Caco-2 (cell line): ENCODE measurements at regions not wholly inside any gene's neighbourhood (a gene's known extent, or its start where the extent isn't known, plus 50 kb on each side); places are given as distances from the start of the nearest gene placed in this dataset.

Experiments
- BruUV-seq: library from RNA; stranded (reverse); fragments of 400-500 nt; replicated peaks from 2 replicates; lab custom pipeline; 2021; lab: Mats Ljungman, UMichigan
- CTCF ChIA-PET: fragments of 300-600 bp; sonication (Branson Sonifier 250); formaldehyde crosslinking; loops from one replicate; lab custom pipeline; 2022; ENCODE audit warnings: antibody characterized with exemption; lab: Charles Lee
- POLR2A ChIA-PET: fragments of 300-600 bp; sonication (Branson Sonifier 250); formaldehyde crosslinking; loops from one replicate; lab custom pipeline; 2022; ENCODE audit warnings: antibody characterized with exemption; lab: Charles Lee
- DNase-seq, 2 experiments: peaks; one replicate each; pipeline versions ENCODE4 v3.0.0 to v3.0.0-alpha.2; 2020 to 2022
- H3K27me3 ChIP-seq: replicated peaks from 2 replicates; pipeline ENCODE4 v1.6.0; 2011; ENCODE audit warnings: low read length; ENCODE audit not compliant: control insufficient read depth, insufficient read depth
- H3K36me3 ChIP-seq: 2 replicates; pipeline ENCODE4 v1.5.1; 2011; ENCODE audit warnings: low read length; ENCODE audit not compliant: control insufficient read depth, insufficient read depth
- H3K4me1 ChIP-seq: fragments of 250-450 bp; sonication (Bioruptor Pico); 2 replicates; pipeline ENCODE4 v1.5.1; 2020; ENCODE audit warnings: mild to moderate bottlenecking
- H3K4me3 ChIP-seq: 2 replicates; pipeline ENCODE4 v1.5.1; 2011; ENCODE audit warnings: low read depth, mild to moderate bottlenecking, control low read depth, low read length
- H3K9me3 ChIP-seq: fragments of 250-450 bp; sonication (Bioruptor Pico); 2 replicates; pipeline ENCODE4 v1.5.1; 2020; ENCODE audit warnings: mild to moderate bottlenecking, moderate library complexity
- H3K27ac Mint-ChIP-seq: one replicate; pipeline ENCODE4 v1.8.0; 2022; ENCODE audit warnings: mixed read lengths; ENCODE audit not compliant: unreplicated experiment
- H3K27me3 Mint-ChIP-seq: one replicate; pipeline ENCODE4 v1.8.0; 2022; ENCODE audit warnings: mixed read lengths; ENCODE audit not compliant: insufficient read depth, unreplicated experiment
- H3K36me3 Mint-ChIP-seq: one replicate; pipeline ENCODE4 v1.8.0; 2022; ENCODE audit warnings: mild to moderate bottlenecking, mixed read lengths; ENCODE audit not compliant: insufficient read depth, unreplicated experiment
- H3K4me1 Mint-ChIP-seq: one replicate; pipeline ENCODE4 v1.8.0; 2022; ENCODE audit warnings: low read depth, mixed read lengths; ENCODE audit not compliant: unreplicated experiment
- H3K4me3 Mint-ChIP-seq: one replicate; pipeline ENCODE4 v1.8.0; 2022; ENCODE audit warnings: mild to moderate bottlenecking, moderate library complexity, mixed read lengths; ENCODE audit not compliant: unreplicated experiment
- H3K9me3 Mint-ChIP-seq: one replicate; pipeline ENCODE4 v1.8.0; 2022; ENCODE audit warnings: mixed read lengths; ENCODE audit not compliant: unreplicated experiment
- CTCF ChIP-seq, 2 experiments: fragments of 200-600 bp in 1 of 2; IDR thresholded peaks; 1 replicate in 1 of 2; 2 replicates in 1 of 2; pipeline versions ENCODE4 v1.5.1 to v1.8.0; 2011 to 2022; ENCODE audit warnings: antibody characterized with exemption in 1 of 2, control low read depth in 1 of 2, inconsistent platforms in 1 of 2, low read depth in 1 of 2, low read length in 1 of 2, mild to moderate bottlenecking in 1 of 2, moderate library complexity in 1 of 2; ENCODE audit not compliant: insufficient read depth in 1 of 2, severe bottlenecking in 1 of 2, unreplicated experiment in 1 of 2
- intact Hi-C: fragments of 100-400 bp; cut with micrococcal nuclease; formaldehyde crosslinking; loops from one replicate; pipeline ENCODE4 v1.10.0; 2022; ENCODE audit not compliant: unreplicated experiment

GRCh38 chr1:38724160-38725131 is 135.1 kb downstream of the RRAGC start:
- no peaks in the 10 kb centered on the region for H3K27me3 ChIP-seq
- no peak overlapping the region for H3K4me3 Mint-ChIP-seq
- CTCF ChIA-PET: no interaction called here

GRCh38 chr1:38721816-38722215 is 137.8 kb downstream of the RRAGC start:
- no peak overlapping the region for H3K4me3 ChIP-seq
- H3K27ac Mint-ChIP-seq: no peak overlapping the region
- H3K4me3 Mint-ChIP-seq: no peak overlapping the region
- no peaks in the 10 kb centered on the region for H3K27me3 ChIP-seq
- no peaks in the 10 kb centered on the region for H3K36me3 ChIP-seq
- DNase-seq: no peak
- no peak for TF ChIP-seq CTCF (IDR thresholded peaks at IDR 0.05; ENCODE audit: insufficient read depth in 1 of 2, low read depth in 1 of 2, low read length in 1 of 2, severe bottlenecking in 1 of 2, unreplicated experiment in 1 of 2)
- peaks cover 4% of the 10 kb centered on the region for H3K27me3 Mint-ChIP-seq
- intact Hi-C loops: no loop called here
- ChIA-PET CTCF (no interaction called here), POLR2A (no interaction called here)
- H3K9me3 ChIP-seq: no peaks in the 10 kb centered on the region
- no peaks in the 10 kb centered on the region for H3K9me3 Mint-ChIP-seq
- no peaks in the 10 kb centered on the region for H3K4me1 ChIP-seq
- BruUV-seq: no TSS peak
- H3K36me3 Mint-ChIP-seq: no peaks in the 10 kb centered on the region
- no peaks in the 10 kb centered on the region for H3K4me1 Mint-ChIP-seq

More at GRCh38 chr1:38724160-38725131, 135.1 kb downstream of the RRAGC start:
- Histone ChIP-seq H3K9me3 (no peaks in the 10 kb centered on the region), H3K4me3 (no peak overlapping the region), H3K36me3 (no peaks in the 10 kb centered on the region), H3K4me1 (no peaks in the 10 kb centered on the region)
- H3K36me3 Mint-ChIP-seq: no peaks in the 10 kb centered on the region
- intact Hi-C loops: no loop called here
- TF ChIP-seq CTCF (IDR thresholded peaks at IDR 0.05; ENCODE audit: insufficient read depth in 1 of 2, low read depth in 1 of 2, low read length in 1 of 2, severe bottlenecking in 1 of 2, unreplicated experiment in 1 of 2): no peak
- H3K27ac Mint-ChIP-seq: no peak overlapping the region
- DNase-seq: no peak
- H3K4me1 Mint-ChIP-seq: no peaks in the 10 kb centered on the region
- BruUV-seq: no TSS peak
- POLR2A ChIA-PET: no interaction called here
- peaks cover 4% of the 10 kb centered on the region for H3K27me3 Mint-ChIP-seq
- H3K9me3 Mint-ChIP-seq: no peaks in the 10 kb centered on the region

GRCh38 chr1:38719880-38720279 is 139.7 kb downstream of the RRAGC start:
- intact Hi-C loops: no loop called here
- no peak for TF ChIP-seq CTCF (IDR thresholded peaks at IDR 0.05; ENCODE audit: insufficient read depth in 1 of 2, low read depth in 1 of 2, low read length in 1 of 2, severe bottlenecking in 1 of 2, unreplicated experiment in 1 of 2)
- POLR2A ChIA-PET: no interaction called here
- no peaks in the 10 kb centered on the region for H3K9me3 ChIP-seq
- no TSS peak for BruUV-seq
- no peaks in the 10 kb centered on the region for H3K36me3 Mint-ChIP-seq
- CTCF ChIA-PET: no interaction called here
- H3K4me3 Mint-ChIP-seq: no peak overlapping the region
- no peak for DNase-seq
- H3K27me3 Mint-ChIP-seq: peaks cover 4% of the 10 kb centered on the region
- H3K27me3 ChIP-seq: no peaks in the 10 kb centered on the region
- no peak overlapping the region for H3K27ac Mint-ChIP-seq
- no peaks in the 10 kb centered on the region for H3K4me1 Mint-ChIP-seq
- H3K4me3 ChIP-seq: no peak overlapping the region
- no peaks in the 10 kb centered on the region for H3K9me3 Mint-ChIP-seq
- no peaks in the 10 kb centered on the region for H3K4me1 ChIP-seq
- no peaks in the 10 kb centered on the region for H3K36me3 ChIP-seq
